Cardiac fibroblast (primary cell): ENCODE measurements at regions not wholly inside any gene's neighbourhood (a gene's known extent, or its start where the extent isn't known, plus 50 kb on each side); places are given as distances from the start of the nearest gene placed in this dataset.

Source experiments
- DNase-seq, 2 donors: peaks; one replicate each; pipeline versions ENCODE4 v3.0.0 to v3.0.0-alpha.2; 2010; ENCODE audit warnings: low read depth in 2 of 2
- H3K4me3 ChIP-seq, 2 donors: replicated peaks in 1 of 2; 1 replicate in 1 of 2; 2 replicates in 1 of 2; pipeline ENCODE4 v1.5.1; 2011; ENCODE audit warnings: low read depth in 2 of 2, low read length in 2 of 2, mild to moderate bottlenecking in 2 of 2, moderate library complexity in 1 of 2
- TF ChIP-seq, protein P1 (sequence below): IDR thresholded peaks from one replicate; pipeline ENCODE4 v1.5.1; 2011; ENCODE audit warnings: low read depth, mild to moderate bottlenecking, low read length, inconsistent platforms

DNA sequence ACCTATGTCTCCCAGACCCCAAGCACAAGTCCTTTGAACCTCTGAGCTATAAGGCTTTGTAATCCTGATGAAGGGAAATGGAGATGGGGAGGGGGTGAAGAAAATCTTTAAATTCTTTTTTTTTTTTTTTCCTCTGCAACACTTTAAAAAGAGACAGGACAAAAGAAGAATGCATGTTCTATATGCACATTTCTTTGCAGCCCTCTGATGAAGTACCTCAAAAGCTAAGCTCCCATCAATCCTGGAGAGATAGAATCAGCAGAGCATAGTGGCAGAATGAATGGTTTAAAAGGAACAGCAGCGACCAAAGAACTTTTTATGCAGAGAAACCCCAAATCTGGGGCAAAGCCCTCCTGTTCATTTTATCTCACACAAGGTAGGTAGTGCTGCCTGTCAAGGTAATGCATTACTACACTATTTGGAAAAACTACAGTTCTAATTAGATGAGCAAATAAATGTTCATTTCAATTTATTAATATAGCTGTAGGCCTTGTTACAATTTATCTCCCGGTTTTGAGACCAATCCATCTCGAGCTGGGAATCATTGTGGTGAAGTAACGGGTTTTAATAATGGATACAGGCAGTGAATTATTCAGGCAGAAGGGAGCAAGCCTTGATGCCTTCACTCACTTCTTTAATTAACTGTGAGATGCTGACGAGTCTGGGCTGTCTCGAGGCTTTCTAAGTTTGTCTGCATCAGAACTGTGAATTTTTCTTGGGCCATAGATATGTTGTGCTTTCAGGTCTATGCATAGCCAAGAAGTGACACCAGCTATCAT is 173.5 kb upstream of the ZNF608 start:
- TF ChIP-seq, protein P1, sequence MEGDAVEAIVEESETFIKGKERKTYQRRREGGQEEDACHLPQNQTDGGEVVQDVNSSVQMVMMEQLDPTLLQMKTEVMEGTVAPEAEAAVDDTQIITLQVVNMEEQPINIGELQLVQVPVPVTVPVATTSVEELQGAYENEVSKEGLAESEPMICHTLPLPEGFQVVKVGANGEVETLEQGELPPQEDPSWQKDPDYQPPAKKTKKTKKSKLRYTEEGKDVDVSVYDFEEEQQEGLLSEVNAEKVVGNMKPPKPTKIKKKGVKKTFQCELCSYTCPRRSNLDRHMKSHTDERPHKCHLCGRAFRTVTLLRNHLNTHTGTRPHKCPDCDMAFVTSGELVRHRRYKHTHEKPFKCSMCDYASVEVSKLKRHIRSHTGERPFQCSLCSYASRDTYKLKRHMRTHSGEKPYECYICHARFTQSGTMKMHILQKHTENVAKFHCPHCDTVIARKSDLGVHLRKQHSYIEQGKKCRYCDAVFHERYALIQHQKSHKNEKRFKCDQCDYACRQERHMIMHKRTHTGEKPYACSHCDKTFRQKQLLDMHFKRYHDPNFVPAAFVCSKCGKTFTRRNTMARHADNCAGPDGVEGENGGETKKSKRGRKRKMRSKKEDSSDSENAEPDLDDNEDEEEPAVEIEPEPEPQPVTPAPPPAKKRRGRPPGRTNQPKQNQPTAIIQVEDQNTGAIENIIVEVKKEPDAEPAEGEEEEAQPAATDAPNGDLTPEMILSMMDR: no peak
- no peak overlapping the region for H3K4me3 ChIP-seq
- no peak for DNase-seq

DNA sequence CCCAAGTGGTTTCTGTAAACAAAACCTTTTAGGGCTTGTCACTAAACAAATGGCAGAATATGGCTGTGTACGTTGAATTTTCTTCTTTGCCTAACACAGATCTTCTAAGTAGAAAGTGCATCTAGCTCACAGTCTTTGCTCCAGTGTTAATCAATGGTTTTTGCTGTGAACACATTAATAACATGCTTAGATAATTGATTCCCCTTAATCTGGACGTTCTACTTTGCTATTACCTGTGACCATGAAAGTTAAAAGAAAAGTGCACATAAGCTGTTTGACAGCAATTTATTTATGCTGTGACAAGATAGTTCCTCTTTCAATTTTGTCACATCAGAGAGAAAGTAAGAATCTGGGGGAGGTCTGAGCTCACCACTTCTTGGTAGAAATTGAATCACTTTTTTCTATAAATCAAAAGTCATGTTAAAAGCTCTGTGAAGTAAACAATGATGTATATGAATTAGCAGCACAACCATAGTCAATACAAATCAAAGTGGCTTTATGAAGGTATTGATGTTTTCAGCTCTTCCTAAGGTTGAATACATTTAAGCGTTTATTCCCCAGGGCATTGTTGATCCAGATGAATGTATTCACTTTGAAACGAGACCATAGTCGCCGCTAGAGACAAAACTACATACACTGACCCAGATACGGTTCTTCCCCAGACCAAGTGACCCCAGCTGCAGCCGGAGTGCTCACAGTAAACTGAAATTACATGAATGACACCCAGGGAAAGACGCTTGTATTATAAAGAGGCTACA is 174.6 kb upstream of the ZNF608 start:
- no peak for DNase-seq
- no peak overlapping the region for H3K4me3 ChIP-seq
- TF ChIP-seq, protein P1: no peak

DNA sequence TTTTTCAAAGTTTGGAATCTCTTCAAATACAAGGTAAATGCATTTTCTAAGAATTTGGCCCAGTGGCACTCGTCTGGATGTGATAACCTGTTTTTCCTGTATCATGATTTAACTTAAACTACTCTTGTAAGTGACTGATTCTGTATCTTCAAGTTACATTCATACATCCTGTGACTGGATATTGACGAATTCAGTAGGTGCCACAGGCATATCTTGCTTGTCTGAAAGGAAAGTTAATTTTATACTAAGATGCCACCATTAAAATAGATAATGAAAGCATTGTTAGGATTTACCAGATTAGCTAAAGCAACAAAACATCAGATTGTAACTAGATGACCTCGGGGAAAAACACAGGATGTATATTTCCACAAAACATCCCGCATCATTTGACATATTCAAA is 175.3 kb upstream of the ZNF608 start:
- H3K4me3 ChIP-seq: no peak overlapping the region
- no peak for DNase-seq
- TF ChIP-seq, protein P1: no peak

DNA sequence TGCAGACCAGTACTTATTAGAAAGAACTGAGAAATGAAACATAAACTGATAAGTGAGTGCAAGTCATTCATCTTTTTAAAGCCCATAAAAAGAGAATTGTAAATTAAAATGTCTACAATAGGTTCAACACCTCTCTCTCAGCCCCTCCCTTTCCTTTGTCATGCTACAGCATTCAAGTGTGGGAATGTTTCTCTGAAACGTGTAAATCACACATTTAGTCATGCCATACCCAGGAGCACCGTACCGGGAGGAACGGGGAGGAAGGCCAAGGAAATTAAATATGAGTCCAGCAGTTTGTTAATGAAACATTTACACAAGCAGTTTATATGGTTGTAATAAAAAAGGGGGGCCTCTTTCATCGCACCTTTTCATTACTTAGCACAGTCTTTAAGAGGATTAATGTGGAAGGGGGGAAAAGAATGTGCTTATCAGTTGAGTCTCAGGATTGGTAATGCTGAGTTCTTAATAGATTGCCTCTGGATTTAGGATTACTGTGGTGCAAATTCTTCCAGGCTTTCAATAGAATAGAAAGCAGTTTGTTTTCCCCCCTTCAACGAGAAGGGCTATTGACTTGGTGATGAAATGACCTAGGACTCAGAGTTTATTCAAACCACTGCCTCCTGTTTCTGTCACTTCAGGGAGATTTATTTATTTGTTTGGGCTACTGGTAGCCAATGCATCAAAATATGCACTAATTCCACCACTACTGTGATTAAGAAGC is 176.0 kb upstream of the ZNF608 start:
- no peak overlapping the region for H3K4me3 ChIP-seq
- DNase-seq: no peak
- TF ChIP-seq, protein P1: no peak

DNA sequence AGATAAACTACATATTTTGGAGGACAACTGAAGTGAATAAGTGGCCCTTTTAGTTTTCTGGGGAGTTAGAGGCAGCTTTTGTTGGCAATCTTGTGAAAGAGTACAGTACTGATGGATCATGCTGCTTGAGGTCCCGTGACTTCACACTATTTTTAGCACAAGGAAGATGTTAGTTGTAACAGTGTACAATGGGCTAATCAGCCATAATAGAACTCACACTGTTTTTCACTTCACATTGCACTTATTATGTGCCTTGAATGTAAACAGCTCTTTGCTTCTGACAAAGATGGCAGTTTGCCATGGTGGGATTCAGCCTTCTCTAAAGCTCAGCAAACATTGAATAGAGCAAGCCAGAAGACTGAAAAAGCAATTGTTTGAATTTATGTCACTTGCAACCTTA is 176.7 kb upstream of the ZNF608 start:
- TF ChIP-seq, protein P1: no peak
- no peak overlapping the region for H3K4me3 ChIP-seq
- DNase-seq: peak; percentile 21 to 43

DNA sequence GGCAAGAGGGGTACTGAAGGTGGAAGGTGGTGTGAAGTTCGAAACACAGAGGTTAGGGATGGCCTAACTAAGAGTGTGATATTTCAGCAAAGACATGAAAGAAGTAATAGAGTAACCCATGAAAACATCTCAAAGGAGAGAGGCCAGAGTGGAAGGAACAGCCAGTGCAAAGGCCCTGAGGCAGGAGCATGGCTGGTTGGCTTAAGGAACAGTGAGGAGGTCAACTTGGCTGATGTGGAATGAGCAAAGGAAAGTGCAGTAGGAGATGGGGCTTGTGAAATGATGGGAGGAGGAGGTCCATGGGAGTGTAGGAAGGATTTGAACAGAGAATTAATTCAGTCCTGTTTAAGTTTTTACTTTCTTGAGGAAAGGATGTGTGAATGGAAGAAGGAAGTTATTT is 178.3 kb upstream of the ZNF608 start:
- H3K4me3 ChIP-seq: no peak overlapping the region
- no peak for DNase-seq
- TF ChIP-seq, protein P1: no peak
